Dendritic cell treated with granulocyte-macrophage colony-stimulating factor and Interleukin-4, amounts not matched to agents 40 ng/mL and 50 ng/mL, for 4 days (primary cell): ENCODE measurements at regions not wholly inside any gene's neighbourhood (a gene's known extent, or its start where the extent isn't known, plus 50 kb on each side); places are given as distances from the start of the nearest gene placed in this dataset.
"Not testable (repeated sequence)": the region's sequence is repeated elsewhere in the genome, so short reads cannot be mapped to it uniquely, and the experiment has no call there.

Experiments used
- H3K27ac Mint-ChIP-seq: one replicate; pipeline ENCODE4 v1.8.0; 2022; ENCODE audit warnings: mild to moderate bottlenecking, mixed read lengths
- H3K27me3 Mint-ChIP-seq: one replicate; pipeline ENCODE4 v1.8.0; 2022; ENCODE audit warnings: mild to moderate bottlenecking, mixed read lengths
- H3K36me3 Mint-ChIP-seq: one replicate; pipeline ENCODE4 v1.8.0; 2022; ENCODE audit warnings: low read depth, mixed read lengths
- H3K4me1 Mint-ChIP-seq: one replicate; pipeline ENCODE4 v1.8.0; 2022; ENCODE audit warnings: low read depth, mixed read lengths
- H3K4me3 Mint-ChIP-seq: one replicate; pipeline ENCODE4 v1.8.0; 2022; ENCODE audit warnings: mild to moderate bottlenecking, moderate library complexity, mixed read lengths
- H3K9me3 Mint-ChIP-seq: one replicate; pipeline ENCODE4 v1.8.0; 2022; ENCODE audit warnings: mixed read lengths
- intact Hi-C: fragments of 100-400 bp; cut with micrococcal nuclease; formaldehyde crosslinking; loops from one replicate; pipeline ENCODE4 v1.15.0; 2022

GRCh38 chr5:162654661-162655405 is 587.3 kb downstream of the GABRG2 start:
- H3K9me3 Mint-ChIP-seq, result peaks cover 24% of the 10 kb centered on the region
- no peak overlapping the region for H3K4me3 Mint-ChIP-seq
- H3K36me3 Mint-ChIP-seq, result no peaks in the 10 kb centered on the region
- no peaks in the 10 kb centered on the region for H3K4me1 Mint-ChIP-seq
- no peaks in the 10 kb centered on the region for H3K27me3 Mint-ChIP-seq
- intact Hi-C loops, result no loop called here
- H3K27ac Mint-ChIP-seq, result no peak overlapping the region

- H3K4me3 Mint-ChIP-seq, result no peak overlapping the region
- intact Hi-C loops, result no loop called here
- H3K36me3 Mint-ChIP-seq, result no peaks in the 10 kb centered on the region
- no peaks in the 10 kb centered on the region for H3K4me1 Mint-ChIP-seq
- peaks cover 2% of the 10 kb centered on the region for H3K9me3 Mint-ChIP-seq
- no peaks in the 10 kb centered on the region for H3K27me3 Mint-ChIP-seq
- H3K27ac Mint-ChIP-seq, result no peak overlapping the region
Measured at GRCh38 chr5:162657076-162657475, 589.5 kb downstream of the GABRG2 start.

- no peak overlapping the region for H3K4me3 Mint-ChIP-seq
- intact Hi-C loops, result no loop called here
- H3K9me3 Mint-ChIP-seq, result no peaks in the 10 kb centered on the region
- no peak overlapping the region for H3K27ac Mint-ChIP-seq
- H3K36me3 Mint-ChIP-seq, result no peaks in the 10 kb centered on the region
- no peaks in the 10 kb centered on the region for H3K27me3 Mint-ChIP-seq
- no peaks in the 10 kb centered on the region for H3K4me1 Mint-ChIP-seq
Measured at GRCh38 chr5:162664846-162665245, 597.3 kb downstream of the GABRG2 start.

- Mint-ChIP-seq H3K4me3 (no peak overlapping the region), H3K27ac (no peak overlapping the region), H3K9me3 (peaks cover under 1% of the 10 kb centered on the region), H3K36me3 (no peaks in the 10 kb centered on the region), H3K27me3 (no peaks in the 10 kb centered on the region), H3K4me1 (no peaks in the 10 kb centered on the region)
- intact Hi-C loops, result no loop called here
Measured at GRCh38 chr5:162668926-162669325, 601.4 kb downstream of the GABRG2 start.

- no peaks in the 10 kb centered on the region for H3K36me3 Mint-ChIP-seq
- H3K27me3 Mint-ChIP-seq, result no peaks in the 10 kb centered on the region
- H3K4me3 Mint-ChIP-seq, result no peak overlapping the region
- no peak overlapping the region for H3K27ac Mint-ChIP-seq
- intact Hi-C loops, result no loop called here
- peaks cover 17% of the 10 kb centered on the region for H3K9me3 Mint-ChIP-seq
- H3K4me1 Mint-ChIP-seq, result no peaks in the 10 kb centered on the region
Measured at GRCh38 chr5:162672061-162672460, 604.5 kb downstream of the GABRG2 start.

- intact Hi-C loops, result no loop called here
- Mint-ChIP-seq H3K4me1 (no peaks in the 10 kb centered on the region), H3K27ac (no peak overlapping the region), H3K36me3 (no peaks in the 10 kb centered on the region), H3K9me3 (peaks cover 38% of the 10 kb centered on the region), H3K27me3 (no peaks in the 10 kb centered on the region), H3K4me3 (no peak overlapping the region)
Measured at GRCh38 chr5:162683284-162683683, 615.7 kb downstream of the GABRG2 start.

GRCh38 chr5:162684145-162684544 is 616.6 kb downstream of the GABRG2 start:
- H3K9me3 Mint-ChIP-seq, result peaks cover 38% of the 10 kb centered on the region
- intact Hi-C loops, result no loop called here
- no peak overlapping the region for H3K27ac Mint-ChIP-seq
- no peaks in the 10 kb centered on the region for H3K27me3 Mint-ChIP-seq
- H3K36me3 Mint-ChIP-seq, result no peaks in the 10 kb centered on the region
- no peak overlapping the region for H3K4me3 Mint-ChIP-seq
- H3K4me1 Mint-ChIP-seq, result no peaks in the 10 kb centered on the region

- H3K36me3 Mint-ChIP-seq, result no peaks in the 10 kb centered on the region
- no peak overlapping the region for H3K4me3 Mint-ChIP-seq
- no peaks in the 10 kb centered on the region for H3K27me3 Mint-ChIP-seq
- H3K4me1 Mint-ChIP-seq, result no peaks in the 10 kb centered on the region
- H3K9me3 Mint-ChIP-seq, result peaks cover 38% of the 10 kb centered on the region
- intact Hi-C loops, result no loop called here
- H3K27ac Mint-ChIP-seq, result no peak overlapping the region
Measured at GRCh38 chr5:162685302-162685701, 617.7 kb downstream of the GABRG2 start.

- H3K9me3 Mint-ChIP-seq, result peaks cover 47% of the 10 kb centered on the region
- intact Hi-C loops, result not testable (repeated sequence)
Measured at GRCh38 chr5:162696272-162696671, 628.7 kb downstream of the GABRG2 start.

GRCh38 chr5:162699361-162699760 is 631.8 kb downstream of the GABRG2 start:
- Mint-ChIP-seq H3K9me3 (peaks cover 37% of the 10 kb centered on the region), H3K27me3 (no peaks in the 10 kb centered on the region)
- intact Hi-C loops, result no loop called here

More at GRCh38 chr5:162696272-162696671, 628.7 kb downstream of the GABRG2 start:
- not testable (repeated sequence) for H3K27ac Mint-ChIP-seq, H3K36me3 Mint-ChIP-seq, H3K4me3 Mint-ChIP-seq, H3K4me1 Mint-ChIP-seq, H3K27me3 Mint-ChIP-seq

GRCh38 chr5:162703914-162704313 is 636.3 kb downstream of the GABRG2 start:
- no peaks in the 10 kb centered on the region for H3K4me1 Mint-ChIP-seq
- no peaks in the 10 kb centered on the region for H3K27me3 Mint-ChIP-seq
- intact Hi-C loops, result no loop called here
- H3K36me3 Mint-ChIP-seq, result no peaks in the 10 kb centered on the region
- H3K4me3 Mint-ChIP-seq, result no peak overlapping the region
- no peaks in the 10 kb centered on the region for H3K9me3 Mint-ChIP-seq
- no peak overlapping the region for H3K27ac Mint-ChIP-seq

More at GRCh38 chr5:162699361-162699760, 631.8 kb downstream of the GABRG2 start:
- Mint-ChIP-seq H3K27ac (no peak overlapping the region), H3K4me1 (no peaks in the 10 kb centered on the region), H3K36me3 (no peaks in the 10 kb centered on the region), H3K4me3 (no peak overlapping the region)

- Mint-ChIP-seq H3K4me3 (no peak overlapping the region), H3K9me3 (peaks cover 10% of the 10 kb centered on the region), H3K27me3 (no peaks in the 10 kb centered on the region), H3K36me3 (no peaks in the 10 kb centered on the region), H3K4me1 (no peaks in the 10 kb centered on the region), H3K27ac (no peak overlapping the region)
- intact Hi-C loops, result no loop called here
Measured at GRCh38 chr5:162711244-162711643, 643.7 kb downstream of the GABRG2 start.

- peaks cover 27% of the 10 kb centered on the region for H3K9me3 Mint-ChIP-seq
- no peaks in the 10 kb centered on the region for H3K36me3 Mint-ChIP-seq
- no peaks in the 10 kb centered on the region for H3K27me3 Mint-ChIP-seq
- no peak overlapping the region for H3K4me3 Mint-ChIP-seq
- intact Hi-C loops, result no loop called here
- no peak overlapping the region for H3K27ac Mint-ChIP-seq
- H3K4me1 Mint-ChIP-seq, result no peaks in the 10 kb centered on the region
Measured at GRCh38 chr5:162719720-162720119, 652.1 kb downstream of the GABRG2 start.

- no peaks in the 10 kb centered on the region for H3K4me1 Mint-ChIP-seq
- no peak overlapping the region for H3K4me3 Mint-ChIP-seq
- no peak overlapping the region for H3K27ac Mint-ChIP-seq
- intact Hi-C loops, result no loop called here
- no peaks in the 10 kb centered on the region for H3K27me3 Mint-ChIP-seq
- H3K36me3 Mint-ChIP-seq, result no peaks in the 10 kb centered on the region
- peaks cover 25% of the 10 kb centered on the region for H3K9me3 Mint-ChIP-seq
Measured at GRCh38 chr5:162721125-162721524, 653.6 kb downstream of the GABRG2 start.

GRCh38 chr5:162752612-162753011 is 684.8 kb upstream of the CCNG1 start:
- Mint-ChIP-seq H3K27me3 (no peaks in the 10 kb centered on the region), H3K9me3 (peaks cover 22% of the 10 kb centered on the region), H3K4me1 (no peaks in the 10 kb centered on the region), H3K36me3 (no peaks in the 10 kb centered on the region), H3K27ac (no peak overlapping the region), H3K4me3 (no peak overlapping the region)
- intact Hi-C loops, result no loop called here
